T follicular helper cell (primary cell): ENCODE measurements at regions not wholly inside any gene's neighbourhood (a gene's known extent, or its start where the extent isn't known, plus 50 kb on each side); places are given as distances from the start of the nearest gene placed in this dataset.

Experiments
- DNase-seq: peaks from one replicate; pipeline ENCODE4 v3.0.0-alpha.2; 2020; ENCODE audit warnings: low read depth

DNA sequence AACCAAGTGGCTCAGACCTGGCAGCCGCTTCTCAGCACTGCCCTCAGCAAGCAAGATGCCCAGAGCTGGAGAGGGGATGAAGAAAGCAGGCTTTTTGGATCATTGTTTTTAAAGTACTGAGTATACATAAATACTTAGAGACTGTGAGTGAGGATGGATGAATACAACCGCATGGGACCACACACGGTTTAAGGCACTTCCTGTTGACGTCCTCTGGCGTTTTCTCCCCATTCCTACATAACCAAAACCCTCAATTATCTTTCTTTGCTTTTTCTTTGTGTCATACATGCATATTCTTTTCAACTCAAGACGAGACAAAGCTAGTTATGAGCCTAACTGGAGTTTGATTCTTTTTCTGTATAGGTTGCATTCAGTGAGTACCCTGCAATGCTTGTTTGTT lies 198.4 kb downstream of the GALR1 start:
- no peak for DNase-seq

DNA sequence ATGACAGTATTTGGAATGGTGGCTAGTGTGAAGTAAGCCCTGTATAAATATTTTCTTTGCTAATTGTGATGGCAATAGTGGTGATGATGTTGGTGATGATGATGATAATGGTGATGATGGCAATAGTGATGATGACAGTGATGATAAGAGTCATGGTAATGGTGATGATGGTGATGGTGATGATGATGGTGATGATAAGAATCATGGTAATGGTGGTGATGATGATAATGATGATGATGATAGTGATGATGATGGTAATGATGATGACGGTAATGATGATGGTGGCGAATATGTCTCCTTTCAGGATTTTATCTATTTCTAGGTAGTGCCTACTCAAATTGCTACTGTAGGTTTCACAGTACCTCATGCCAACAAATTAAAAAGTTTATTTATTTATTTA lies 205.4 kb downstream of the GALR1 start:
- no peak for DNase-seq

DNA sequence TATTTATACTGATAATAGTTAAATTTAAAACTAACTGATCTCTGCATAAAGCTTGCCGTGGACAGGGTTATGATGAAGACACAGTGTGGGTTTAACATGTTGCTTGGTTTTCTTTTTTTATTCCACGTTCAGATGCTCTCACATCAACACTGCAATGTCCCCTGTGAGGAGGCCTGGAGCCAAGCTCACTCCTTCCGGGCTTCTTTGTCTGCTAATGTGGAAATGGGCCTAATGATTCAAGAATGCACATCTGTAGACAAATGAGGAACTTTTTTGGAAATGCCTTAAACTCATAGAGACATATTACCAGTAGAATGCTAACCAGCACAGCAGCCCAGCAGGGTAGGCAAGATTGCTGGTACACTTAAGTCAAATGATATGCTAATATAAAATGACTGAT lies 208.0 kb downstream of the GALR1 start:
- DNase-seq, result no peak

DNA sequence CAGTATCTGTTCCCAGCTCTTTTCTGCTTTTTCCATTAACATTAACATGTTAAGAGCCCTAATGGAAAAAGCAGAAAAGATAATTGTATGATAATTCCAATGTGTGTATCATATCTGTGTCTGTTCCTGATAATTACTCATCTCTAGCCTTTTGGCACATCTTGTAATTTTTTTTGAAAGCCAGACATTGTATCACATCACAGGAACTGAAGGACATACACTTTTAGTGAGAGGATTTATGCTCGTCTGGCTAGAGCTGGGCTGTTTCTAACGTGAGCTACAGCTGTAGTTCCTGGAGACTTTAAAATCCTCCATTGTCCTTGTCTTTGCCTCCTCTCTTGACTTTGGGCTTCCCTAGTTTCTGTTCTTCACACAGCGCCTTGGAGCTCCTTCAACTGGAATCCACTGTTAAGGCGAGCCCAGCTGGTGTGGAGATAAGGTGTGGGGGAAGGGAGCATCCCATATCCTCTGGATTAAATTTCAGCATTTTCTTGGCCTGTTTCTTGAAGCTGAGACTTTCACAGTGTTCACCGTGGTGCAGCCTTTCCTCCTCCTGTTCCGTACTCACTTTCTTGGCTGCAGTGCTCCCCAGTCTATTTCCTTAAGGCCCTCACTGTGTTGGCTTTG lies 211.5 kb downstream of the GALR1 start:
- DNase-seq, result no peak

DNA sequence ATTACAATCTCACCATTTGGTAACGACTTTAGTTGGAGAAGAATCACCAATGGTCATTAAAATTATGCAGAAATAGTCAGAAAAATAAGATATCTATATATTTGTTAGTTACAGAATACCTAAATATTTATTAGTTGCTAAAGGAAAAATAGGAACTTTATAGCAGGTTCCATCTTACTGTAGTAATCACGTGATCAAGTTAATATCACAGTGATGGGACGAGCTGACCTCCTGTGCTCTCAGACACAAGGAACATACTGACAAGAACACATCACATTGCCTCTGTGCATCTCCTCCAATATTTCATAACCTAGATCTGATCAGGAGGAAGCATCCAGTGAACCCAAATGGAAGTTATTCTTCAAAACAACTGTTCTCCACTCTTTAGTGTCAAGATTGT lies 215.3 kb downstream of the GALR1 start:
- no peak for DNase-seq

DNA sequence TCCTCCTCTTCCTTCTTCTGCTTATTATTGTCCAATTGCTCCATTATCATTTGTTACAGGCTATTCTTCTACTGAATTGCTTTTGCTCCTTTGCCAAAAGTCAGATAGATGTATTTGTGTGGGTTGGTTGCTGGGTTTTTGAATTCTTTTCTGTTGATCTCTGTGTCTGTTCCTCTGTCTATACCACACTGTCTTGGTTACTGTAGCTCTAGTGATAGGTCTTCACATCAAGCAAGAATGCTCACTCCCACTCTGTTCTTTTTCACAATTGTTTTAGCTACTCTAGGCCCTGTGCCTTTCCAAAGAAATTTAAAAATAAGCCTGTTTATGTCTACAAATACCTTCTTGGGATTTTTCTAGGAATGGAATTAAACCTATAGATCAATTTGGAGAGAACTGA lies 217.2 kb downstream of the GALR1 start:
- no peak for DNase-seq

DNA sequence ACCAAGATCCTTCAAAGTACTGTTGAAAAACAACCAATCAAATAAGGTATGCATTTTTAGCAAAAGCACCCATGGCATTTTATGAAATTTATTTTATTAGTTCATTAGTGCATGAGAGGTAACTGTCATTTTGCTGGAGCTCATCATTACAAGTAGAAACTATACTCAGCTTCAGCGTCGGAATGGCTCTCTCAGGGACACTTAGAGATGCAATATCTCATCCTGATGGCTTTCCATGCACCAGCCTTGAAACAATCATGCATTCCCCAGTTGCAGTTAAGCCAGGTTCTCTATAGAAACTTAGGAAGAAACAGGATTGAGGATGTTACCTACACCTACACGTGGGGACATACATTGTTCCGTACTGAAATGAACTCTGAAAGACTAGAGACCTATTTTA lies 219.5 kb downstream of the GALR1 start:
- DNase-seq, result no peak

DNA sequence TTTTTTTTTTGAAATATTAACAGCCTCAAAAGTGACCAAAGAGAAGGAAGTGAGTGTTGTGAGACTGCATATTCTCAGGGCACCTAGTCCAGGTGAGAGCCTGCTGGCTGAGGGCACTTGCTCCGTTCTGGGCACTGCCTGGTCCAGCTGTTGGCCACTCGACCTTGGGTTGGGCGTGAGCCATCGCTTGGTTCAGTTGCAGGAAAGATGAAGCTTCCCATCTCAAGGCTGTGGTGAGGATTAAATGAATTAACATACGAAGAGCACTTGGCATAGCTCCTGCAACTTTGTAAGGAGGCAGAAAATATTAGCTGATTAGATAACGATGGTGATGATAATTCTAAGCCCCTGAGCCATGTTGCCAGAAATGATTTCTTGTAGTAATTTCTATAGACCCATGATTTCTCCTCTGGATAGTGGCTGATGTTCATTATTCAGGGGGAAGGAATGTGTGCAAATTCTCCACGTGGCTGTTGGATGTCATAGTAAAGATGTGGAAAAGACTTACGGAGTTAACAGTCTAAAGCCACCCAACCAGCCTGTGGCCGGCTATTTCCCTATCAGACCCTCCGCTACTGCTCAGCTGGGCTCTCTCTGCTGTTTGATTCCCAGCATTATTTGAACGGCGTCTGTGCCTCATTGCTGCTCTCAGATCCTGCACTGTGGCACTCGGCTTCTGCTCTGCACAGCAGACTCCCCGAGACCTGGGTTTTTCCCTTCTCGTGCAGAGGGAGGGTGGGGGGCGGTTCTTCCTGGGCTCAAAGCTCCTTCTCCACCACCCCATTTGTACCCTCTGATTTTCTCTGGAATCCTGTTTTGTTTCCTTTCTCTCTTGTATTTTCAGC lies 221.1 kb downstream of the GALR1 start:
- DNase-seq, result no peak

DNA sequence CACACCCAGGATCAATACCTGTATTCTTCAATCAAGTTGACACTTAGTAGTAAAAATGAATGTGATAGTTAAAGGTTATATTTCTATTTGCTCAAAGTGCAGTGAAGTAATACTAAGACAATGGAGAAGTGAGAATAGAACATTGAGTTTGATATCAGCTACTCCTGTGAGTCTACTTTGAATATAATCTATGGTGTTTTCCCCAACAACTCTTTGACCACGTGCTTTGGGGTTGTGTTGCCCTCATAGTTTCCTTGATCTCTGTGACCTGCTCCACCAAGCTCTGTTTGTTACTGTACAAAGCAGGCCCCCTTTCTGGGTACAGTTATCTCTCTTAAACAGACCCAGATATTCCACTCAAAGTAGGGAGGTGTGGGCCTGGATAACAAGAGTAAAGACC lies 222.9 kb downstream of the GALR1 start:
- DNase-seq, result no peak

DNA sequence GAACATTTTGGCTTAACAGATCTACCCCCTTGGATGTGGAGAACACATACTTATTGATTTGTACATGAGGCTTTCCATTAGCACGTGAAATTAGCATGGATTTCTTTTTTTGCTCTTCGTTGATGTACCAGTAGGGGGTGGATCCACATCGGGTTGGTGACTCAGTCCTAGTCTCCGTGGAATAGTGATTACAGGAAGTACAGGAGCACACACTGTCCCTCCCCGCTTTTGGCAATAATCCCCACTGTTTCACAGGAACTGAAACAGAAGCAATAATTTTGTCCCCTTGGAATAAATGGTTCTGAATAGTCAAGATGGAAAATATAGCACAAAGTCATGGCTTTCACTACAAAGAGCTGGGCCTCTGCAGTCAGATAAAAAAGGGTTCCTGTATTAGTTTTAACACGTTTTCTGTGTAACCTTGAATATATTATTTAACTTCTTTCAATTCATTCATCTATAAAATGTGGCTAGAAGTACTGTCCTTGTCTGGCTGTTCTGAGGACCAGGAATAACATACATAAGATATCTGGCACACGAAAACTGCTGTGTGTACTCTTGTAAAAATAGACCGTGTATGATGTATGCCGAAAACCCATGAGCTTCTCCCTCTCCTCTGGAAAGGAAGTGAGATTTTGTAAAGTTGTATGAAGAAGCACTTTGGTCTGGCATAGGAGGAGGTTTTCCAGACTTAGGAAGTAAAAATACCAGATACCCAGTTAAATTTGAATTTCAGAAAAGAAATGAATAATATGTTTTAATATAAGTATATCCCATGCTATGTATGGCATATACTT lies 229.2 kb downstream of the GALR1 start:
- no peak for DNase-seq

DNA sequence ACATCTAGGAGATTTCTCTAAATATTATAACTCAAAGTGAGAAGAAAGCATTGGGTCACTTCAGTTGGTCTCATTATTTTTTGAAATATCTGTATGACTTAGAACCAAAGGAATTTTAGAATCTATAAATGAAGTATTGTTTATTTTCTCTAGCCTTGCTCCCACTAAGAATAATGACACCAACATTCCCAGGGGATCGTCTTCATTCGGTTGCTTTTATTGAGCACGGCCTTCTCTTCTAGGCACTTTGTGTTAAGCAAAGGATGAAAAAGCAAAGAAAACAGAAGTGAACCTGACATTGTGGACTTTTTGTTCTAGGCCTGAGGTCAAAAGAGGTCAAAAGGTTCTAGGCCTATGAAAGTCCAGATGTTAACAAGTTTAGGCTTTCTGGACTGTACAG lies 231.9 kb downstream of the GALR1 start:
- DNase-seq, result no peak

DNA sequence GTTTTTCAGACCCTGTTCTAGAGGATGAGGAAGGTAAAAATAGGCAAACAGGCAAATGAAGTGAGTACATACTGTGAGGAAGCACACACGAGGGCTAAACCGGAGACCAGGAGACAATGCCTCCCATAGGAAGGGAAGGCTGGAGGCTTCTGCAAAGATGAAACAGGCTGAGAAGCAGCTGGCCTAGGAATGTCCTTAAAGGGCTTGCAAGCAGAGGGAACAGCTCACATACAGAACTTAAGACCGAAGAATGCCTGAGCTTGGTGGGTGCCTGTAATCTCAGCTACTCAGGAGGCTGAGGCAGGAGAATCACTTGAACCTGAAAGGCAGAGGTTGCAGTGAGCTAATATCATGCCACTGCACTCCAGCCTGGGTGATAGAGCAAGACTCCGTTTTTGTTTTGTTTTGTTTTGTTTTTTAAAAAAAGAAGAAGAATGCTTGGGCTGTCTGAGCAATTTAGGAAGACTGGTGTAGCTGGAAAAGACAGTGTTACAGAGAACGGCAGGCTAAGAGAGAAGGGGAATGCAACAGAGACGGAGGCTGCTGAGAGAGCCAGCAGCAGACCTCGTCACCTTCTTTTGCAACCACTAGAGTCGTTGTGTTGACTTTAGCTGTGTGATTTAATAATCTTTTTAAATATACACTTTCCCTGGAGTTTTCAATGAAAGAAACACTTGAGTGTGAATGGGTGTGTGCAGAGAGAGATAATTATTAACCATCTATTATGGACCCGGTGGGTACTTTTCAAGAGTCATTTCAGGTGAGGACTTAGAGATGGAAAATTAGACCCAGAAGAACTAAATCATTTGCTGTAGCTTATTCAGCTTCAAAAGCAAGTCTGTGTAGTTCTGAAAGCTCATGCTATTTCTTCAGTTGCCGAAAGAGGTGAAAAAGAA lies 232.8 kb downstream of the GALR1 start:
- no peak for DNase-seq

DNA sequence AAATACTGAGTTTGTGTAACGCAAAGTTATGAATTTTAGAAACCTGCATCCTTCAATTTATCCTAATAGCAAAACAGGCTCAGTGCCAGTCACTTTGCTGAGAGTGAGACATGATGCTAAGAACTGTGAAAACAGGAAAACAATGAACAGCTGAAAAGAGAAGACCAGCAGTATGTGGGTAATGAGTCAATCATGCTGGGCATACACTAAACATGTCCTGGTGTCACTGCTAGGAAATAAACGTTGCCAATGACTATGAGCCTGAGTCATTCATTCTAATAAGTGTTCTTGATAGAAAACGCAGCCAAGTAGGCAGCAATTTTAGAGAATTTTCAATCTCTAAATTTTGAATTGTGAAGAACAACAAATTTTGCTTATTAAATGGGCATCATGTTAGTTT lies 237.3 kb downstream of the GALR1 start:
- DNase-seq, result no peak

DNA sequence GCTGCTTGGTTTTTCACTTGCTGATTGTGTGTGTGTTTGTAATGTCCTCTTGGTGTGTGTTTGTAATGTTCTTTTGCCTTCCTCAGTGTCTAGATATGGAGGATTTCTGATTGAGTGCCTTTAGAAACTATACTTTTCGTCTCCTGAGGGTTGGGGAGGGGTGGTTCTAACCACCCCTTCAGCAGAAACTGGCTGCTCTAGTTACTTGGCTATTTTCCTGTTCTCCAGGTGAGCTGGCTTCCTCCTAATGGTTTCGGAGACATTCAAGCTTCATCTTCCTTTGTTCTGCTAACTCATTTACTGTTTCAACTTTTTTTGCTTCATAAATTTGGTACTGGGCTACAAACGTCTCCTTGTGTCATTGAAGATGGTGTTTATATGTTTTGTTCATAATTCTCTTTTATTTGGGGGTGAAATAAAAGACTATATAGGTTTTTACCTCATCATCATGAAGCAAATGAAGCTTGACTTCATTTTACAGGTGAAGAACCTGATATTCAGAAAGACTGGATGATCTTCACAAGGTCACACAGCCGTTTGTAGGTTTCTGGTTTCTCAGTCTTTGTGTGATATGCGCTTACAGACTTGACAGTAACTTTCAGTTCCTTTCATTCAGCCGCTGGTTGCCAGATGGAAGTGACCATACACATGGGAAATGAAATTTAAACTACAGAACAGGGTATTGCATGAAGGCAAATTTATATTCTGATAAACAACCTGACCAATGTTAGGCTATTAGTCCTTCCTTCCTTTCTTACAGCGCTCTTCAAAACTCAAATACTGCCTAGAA lies 238.5 kb downstream of the GALR1 start:
- DNase-seq, result no peak

DNA sequence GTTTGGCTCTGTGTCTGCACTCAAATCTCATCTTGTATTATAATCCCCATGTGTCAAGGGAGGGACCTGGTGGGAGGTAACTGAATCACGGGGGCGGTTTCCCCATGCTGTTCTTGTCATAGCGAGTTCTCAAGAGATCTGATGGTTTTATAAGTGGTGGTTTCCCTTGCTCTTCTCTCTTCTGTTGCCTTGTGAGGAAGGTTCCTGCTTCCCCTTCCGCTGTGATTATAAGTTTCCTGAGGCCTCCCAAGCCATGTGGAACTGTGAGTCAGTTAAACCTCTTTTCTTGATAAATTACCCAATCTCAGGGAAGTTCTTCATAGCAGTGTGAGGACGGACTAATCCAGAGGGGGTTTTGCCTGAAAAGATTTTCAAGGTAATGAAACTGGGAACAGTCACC lies 245.4 kb downstream of the GALR1 start:
- no peak for DNase-seq

DNA sequence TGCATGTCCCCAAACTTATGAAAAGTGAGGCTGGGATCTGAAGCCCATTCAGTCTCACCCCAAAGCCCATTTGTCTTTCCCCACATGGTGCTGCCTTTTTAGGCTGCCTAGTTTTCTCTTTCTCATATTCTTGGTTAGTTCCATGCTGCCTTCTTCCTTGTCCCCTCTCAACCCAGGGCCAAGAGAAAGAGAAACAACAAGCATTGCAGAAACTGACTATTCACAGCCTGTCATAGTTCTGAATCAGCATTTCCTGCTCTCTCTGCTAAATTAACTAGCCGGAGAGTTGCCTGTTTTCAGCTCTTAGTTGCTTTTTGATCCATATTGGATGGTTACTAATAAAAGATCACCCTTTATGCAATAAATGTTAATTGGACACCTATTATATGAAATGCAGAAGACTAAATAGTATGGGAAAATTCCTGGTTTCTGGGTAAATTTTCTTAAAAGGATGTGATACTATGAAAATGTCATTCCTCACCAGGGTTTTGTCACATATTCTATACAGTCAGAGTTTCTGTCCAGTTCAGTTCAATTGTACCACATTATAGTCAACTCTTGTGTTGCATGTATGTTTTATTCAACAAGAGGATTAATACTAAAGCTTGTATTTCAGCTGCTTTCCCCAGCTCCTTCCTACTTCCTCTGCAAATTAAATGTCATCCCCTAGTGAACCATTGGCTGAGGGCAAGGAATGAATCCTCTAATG lies 246.5 kb downstream of the GALR1 start:
- DNase-seq, result no peak

DNA sequence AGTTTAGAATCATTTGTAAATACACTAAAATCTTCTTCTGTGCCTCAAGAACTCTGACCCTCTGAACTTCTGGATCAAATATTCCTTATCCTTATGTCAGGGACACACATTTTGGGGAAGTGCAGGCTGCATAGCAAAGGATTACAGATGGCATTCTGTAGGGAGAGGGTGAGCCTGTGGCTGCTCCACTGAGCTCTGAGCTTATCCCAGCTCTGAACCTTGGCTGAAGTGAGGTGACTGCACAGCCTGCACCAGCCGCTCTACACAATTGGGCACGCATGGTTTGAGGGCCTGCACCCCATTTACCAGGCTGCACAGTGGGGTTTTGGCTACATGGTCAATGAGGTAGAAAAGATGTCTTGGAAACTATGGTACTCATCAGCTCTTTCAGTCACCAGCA lies 251.6 kb downstream of the GALR1 start:
- DNase-seq, result no peak

DNA sequence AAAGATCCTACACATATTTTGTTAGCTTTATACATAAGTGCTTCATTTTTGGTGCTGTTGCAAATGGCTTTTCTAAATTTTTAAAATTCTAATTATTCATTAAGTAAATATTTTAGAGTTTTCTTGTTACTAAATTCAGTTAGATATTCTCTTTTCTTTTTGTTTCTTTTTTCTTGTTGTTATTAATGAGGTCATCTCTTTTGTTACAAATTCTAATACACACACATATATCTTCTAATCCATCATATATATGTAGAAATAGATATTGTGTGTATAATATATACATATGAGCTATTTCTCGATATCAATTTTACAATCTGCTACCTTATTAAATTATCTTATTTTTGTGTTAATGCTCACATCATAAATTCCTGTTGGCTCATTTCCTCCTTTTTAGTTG lies 255.9 kb downstream of the GALR1 start:
- DNase-seq, result no peak

DNA sequence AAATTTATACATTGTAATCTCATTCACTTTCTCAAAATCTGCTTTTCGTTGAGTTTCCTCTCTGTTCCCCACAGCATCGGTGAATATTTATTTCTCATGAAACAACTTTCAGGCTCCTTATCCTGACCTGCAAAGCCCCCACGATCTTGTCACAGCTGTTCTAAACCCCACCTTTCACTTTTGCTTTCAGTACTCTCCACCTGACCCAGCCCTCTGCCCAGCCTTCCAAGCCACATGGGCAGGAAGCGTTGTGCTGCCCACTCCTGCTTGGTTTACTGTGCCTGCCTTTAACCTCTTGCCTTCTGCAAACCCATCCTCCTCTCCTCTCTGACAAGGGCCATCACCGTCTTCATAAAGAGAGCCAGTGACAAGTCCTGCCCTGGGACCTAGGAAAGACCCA lies 262.5 kb downstream of the GALR1 start:
- no peak for DNase-seq

DNA sequence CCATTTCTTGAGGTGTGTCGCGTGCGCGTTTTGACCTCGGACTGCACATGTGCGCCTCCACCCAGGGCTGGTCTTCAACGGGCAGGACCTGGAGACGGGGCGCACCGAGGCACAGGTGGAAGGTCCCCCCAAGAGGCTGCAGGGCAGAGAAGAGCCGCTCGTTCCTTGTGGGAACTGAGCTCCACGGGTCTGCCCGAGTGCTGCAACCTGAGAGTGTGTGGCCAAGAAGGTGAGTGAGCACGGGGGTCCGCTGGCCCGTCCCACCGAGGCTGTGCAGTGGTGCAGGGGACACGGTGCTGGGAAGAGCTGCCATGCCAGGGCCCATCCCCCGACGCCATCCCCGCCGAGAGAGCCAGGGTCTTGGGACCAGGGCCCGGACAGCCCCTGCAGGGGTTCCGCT lies 268.3 kb downstream of the GALR1 start:
- no peak for DNase-seq

DNA sequence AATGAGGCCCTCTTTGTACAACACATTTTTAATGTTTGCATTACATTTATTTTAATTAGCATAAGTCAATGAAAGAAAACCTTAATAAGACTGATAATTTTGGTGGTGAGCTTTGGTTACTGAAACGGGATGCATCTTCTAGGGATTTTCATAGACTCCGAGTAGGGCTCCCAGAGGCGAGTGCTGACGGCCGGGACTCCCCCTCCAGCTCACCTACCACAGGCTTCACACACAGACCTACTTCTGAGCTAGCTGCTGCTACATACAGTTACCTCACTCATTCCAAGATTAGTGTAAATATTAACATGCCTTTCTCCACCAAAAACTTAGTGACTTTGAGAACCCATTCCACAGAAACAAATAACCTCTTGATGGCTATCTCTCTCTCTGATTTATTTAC lies 271.1 kb downstream of the GALR1 start:
- DNase-seq, result no peak
